Activated CD8-positive, alpha-beta memory T cell treated with anti-CD3 and anti-CD28 coated beads, Interleukin-2, amount 10 ng/mL, durations not matched to agents 7 days and 5 days (primary cell): ENCODE measurements at regions not wholly inside any gene's neighbourhood (a gene's known extent, or its start where the extent isn't known, plus 50 kb on each side); places are given as distances from the start of the nearest gene placed in this dataset.
"Not testable (repeated sequence)": the region's sequence is repeated elsewhere in the genome, so short reads cannot be mapped to it uniquely, and the experiment has no call there.

Source experiments
- ATAC-seq: fragments of 150-1000 bp; cut with Tn5 transposase; one replicate; pipeline ENCODE4 v1.10.0; 2021; ENCODE audit warnings: moderate library complexity
- CTCF ChIA-PET: fragments of 350-600 bp; sonication (Branson Sonifier 250); formaldehyde crosslinking; loops from one replicate; lab custom pipeline; 2021; ENCODE audit warnings: antibody characterized with exemption; lab: Charles Lee
- DNase-seq: peaks from one replicate; pipeline ENCODE4 v3.0.0-alpha.2; 2020
- H3K27ac Mint-ChIP-seq: one replicate; pipeline ENCODE4 v1.8.0; 2021; ENCODE audit warnings: mild to moderate bottlenecking, mixed read lengths
- H3K27me3 Mint-ChIP-seq: one replicate; pipeline ENCODE4 v1.8.0; 2021; ENCODE audit warnings: mixed read lengths
- H3K36me3 Mint-ChIP-seq: one replicate; pipeline ENCODE4 v1.8.0; 2021; ENCODE audit warnings: mild to moderate bottlenecking, mixed read lengths
- H3K4me1 Mint-ChIP-seq: one replicate; pipeline ENCODE4 v1.8.0; 2021; ENCODE audit warnings: mixed read lengths
- H3K4me3 Mint-ChIP-seq: one replicate; pipeline ENCODE4 v1.8.0; 2021; ENCODE audit warnings: mild to moderate bottlenecking, moderate library complexity, mixed read lengths
- H3K9me3 Mint-ChIP-seq: one replicate; pipeline ENCODE4 v1.8.0; 2022; ENCODE audit warnings: low read depth, mixed read lengths

DNA sequence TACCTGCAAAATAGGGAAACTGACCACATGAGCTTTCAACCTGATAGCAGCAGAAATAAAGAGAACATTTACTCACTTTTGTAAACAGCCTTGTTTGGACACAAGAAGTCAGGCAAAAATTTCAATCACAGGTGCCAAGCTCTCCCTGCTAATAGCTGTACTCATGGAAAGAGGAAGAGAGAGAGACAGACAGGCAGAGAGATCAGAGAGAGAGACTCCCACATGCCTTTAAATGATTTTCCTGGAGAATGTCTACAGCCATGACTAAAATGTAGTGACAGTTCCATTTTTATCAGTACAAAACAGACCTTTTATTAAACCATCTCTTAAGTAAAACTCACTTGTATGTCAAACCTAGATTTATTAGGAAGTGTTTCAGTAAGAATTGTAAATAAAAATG, 752.9 kb downstream of the TRAM1L1 start:
- Mint-ChIP-seq H3K27me3 (no peaks in the 10 kb centered on the region), H3K9me3 (peaks cover 3% of the 10 kb centered on the region), H3K4me3 (no peak overlapping the region), H3K27ac (no peak overlapping the region), H3K4me1 (no peaks in the 10 kb centered on the region), H3K36me3 (no peaks in the 10 kb centered on the region)
- CTCF ChIA-PET: no interaction called here
- DNase-seq (no peak), ATAC-seq (no peak)

GRCh38 chr4:116328261-116328860, 757.0 kb downstream of the TRAM1L1 start:
- no peak overlapping the region for H3K4me3 Mint-ChIP-seq
- CTCF ChIA-PET: no interaction called here
- no peaks in the 10 kb centered on the region for H3K4me1 Mint-ChIP-seq
- DNase-seq: no peak
- H3K36me3 Mint-ChIP-seq: no peaks in the 10 kb centered on the region
- H3K9me3 Mint-ChIP-seq: no peaks in the 10 kb centered on the region
- ATAC-seq: no peak
- no peaks in the 10 kb centered on the region for H3K27me3 Mint-ChIP-seq
- H3K27ac Mint-ChIP-seq: no peak overlapping the region

GRCh38 chr4:116323606-116324005, 761.8 kb downstream of the TRAM1L1 start:
- no peak for ATAC-seq
- Mint-ChIP-seq H3K4me3 (no peak overlapping the region), H3K27me3 (no peaks in the 10 kb centered on the region), H3K4me1 (no peaks in the 10 kb centered on the region), H3K27ac (no peak overlapping the region), H3K9me3 (no peaks in the 10 kb centered on the region), H3K36me3 (no peaks in the 10 kb centered on the region)
- CTCF ChIA-PET: no interaction called here
- no peak for DNase-seq

DNA sequence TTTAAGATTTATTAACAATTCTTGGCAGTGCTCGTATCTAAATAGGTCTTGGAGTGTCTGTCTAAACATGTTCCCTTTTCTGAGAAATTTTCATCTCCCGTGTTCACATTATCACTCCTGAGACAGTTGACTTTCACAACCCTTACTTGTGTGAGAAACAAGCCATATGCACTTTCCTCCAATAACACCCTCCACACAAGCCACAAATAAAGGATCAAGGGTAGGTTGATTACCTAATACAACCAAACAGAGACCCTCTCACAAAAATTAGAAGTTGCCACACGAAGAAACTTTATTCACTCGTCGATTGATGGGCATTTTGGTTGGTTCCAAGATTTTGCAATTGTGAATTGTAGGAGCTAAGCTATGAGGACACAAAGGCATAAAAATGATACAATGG, 763.9 kb downstream of the TRAM1L1 start:
- Mint-ChIP-seq H3K4me3 (no peak overlapping the region), H3K36me3 (no peaks in the 10 kb centered on the region), H3K9me3 (no peaks in the 10 kb centered on the region), H3K27ac (no peak overlapping the region), H3K27me3 (no peaks in the 10 kb centered on the region), H3K4me1 (no peaks in the 10 kb centered on the region)
- ATAC-seq (no peak), DNase-seq (no peak)
- CTCF ChIA-PET: no interaction called here

- DNase-seq (no peak), ATAC-seq (no peak)
- no peaks in the 10 kb centered on the region for H3K4me1 Mint-ChIP-seq
- no peaks in the 10 kb centered on the region for H3K27me3 Mint-ChIP-seq
- H3K36me3 Mint-ChIP-seq: no peaks in the 10 kb centered on the region
- no peaks in the 10 kb centered on the region for H3K9me3 Mint-ChIP-seq
- CTCF ChIA-PET: no interaction called here
- no peak overlapping the region for H3K27ac Mint-ChIP-seq
- H3K4me3 Mint-ChIP-seq: no peak overlapping the region
Observed at GRCh38 chr4:116320859-116321258, 764.5 kb downstream of the TRAM1L1 start.

DNA sequence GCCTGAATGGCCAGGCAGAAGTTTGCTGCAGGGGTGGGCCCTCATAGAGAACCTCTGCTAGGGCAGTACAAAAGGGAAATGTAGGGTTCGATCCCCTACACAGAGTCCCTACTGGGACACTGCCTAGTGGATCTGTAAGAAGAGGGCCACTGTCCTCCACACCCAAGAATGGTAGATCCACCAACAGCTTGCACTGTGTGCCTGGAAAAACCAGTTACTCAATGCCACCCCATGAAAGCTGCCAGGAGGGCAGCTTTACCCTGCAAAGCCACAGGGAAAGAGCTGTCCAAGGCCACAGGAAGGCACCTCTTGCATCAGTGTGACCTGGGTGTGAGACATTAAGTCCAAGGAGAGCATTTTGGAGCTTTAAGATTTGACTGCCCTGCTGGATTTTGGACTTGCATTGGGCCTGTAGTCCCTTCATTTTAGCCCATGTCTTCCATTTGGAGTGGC, 781.6 kb downstream of the TRAM1L1 start:
- ATAC-seq (no peak), DNase-seq (no peak)
- Mint-ChIP-seq H3K27ac (no peak overlapping the region), H3K4me3 (no peak overlapping the region), H3K4me1 (no peaks in the 10 kb centered on the region), H3K27me3 (no peaks in the 10 kb centered on the region), H3K36me3 (no peaks in the 10 kb centered on the region), H3K9me3 (peaks cover 4% of the 10 kb centered on the region)
- CTCF ChIA-PET: no interaction called here

DNA sequence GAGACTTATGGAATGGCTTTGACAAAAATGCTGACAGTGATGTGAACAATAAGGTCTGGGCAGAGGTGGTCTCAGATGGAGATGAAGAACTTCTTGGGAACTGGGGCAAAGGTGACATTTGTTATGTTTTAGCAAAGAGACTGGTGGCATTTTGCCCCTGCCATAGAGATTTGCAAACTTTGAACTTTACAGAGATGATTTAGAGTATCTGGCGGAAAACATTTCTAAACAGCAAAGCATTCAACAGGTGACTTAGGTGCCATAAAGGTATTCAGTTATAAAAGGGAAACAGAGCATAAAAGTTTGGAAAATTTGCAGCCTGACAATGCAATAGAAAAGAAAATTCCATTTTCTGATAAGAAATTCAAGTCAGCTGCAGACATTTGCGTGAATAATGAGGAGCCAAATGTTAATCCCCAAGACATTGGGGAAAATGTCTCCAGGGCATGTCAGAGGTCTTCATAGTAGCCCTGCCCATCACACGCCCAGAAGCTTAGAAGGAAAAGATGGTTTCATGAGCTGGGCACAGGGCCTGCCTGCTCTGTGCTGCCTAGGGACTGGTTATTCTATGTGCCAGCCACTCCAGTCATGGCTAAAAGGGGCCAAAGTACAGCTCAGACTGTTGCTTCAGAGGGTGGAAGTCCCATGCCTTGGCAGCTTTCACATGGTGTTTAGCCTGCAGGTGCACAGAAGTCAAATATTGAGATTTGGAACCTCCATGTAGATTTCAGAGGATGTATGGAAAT, 782.2 kb downstream of the TRAM1L1 start:
- CTCF ChIA-PET: no interaction called here
- H3K36me3 Mint-ChIP-seq: no peaks in the 10 kb centered on the region
- no peak overlapping the region for H3K4me3 Mint-ChIP-seq
- H3K27me3 Mint-ChIP-seq: no peaks in the 10 kb centered on the region
- ATAC-seq (no peak), DNase-seq (no peak)
- H3K9me3 Mint-ChIP-seq: peaks cover 4% of the 10 kb centered on the region
- H3K4me1 Mint-ChIP-seq: no peaks in the 10 kb centered on the region
- H3K27ac Mint-ChIP-seq: no peak overlapping the region

DNA sequence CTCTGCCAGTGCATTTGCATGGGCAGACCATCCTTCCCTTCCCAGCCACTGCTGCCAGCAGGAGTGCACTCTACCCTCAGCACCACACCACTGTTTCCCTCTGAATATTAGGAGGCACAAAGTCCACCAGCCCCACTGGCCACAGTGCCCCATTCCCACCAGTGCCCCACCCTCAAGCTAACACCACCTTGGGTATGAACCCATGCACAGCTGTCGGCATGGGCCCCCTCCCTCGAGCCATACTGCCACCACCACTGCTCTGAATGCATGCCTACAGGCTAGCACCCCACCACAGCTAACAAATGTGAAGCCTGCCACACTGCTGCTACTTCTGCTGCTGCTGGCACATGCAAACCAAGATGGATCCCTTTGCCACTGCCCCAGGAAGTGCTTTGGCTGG, 810.4 kb downstream of the TRAM1L1 start:
- H3K4me1 Mint-ChIP-seq: no peaks in the 10 kb centered on the region
- H3K36me3 Mint-ChIP-seq: no peaks in the 10 kb centered on the region
- no peak overlapping the region for H3K27ac Mint-ChIP-seq
- no peak for DNase-seq
- no peak overlapping the region for H3K4me3 Mint-ChIP-seq
- no peaks in the 10 kb centered on the region for H3K9me3 Mint-ChIP-seq
- no peaks in the 10 kb centered on the region for H3K27me3 Mint-ChIP-seq
- ATAC-seq: no peak
- CTCF ChIA-PET: no interaction called here

GRCh38 chr4:116272336-116272735, 813.0 kb downstream of the TRAM1L1 start:
- no peak for DNase-seq
- no peak for ATAC-seq
- Mint-ChIP-seq H3K4me1 (no peaks in the 10 kb centered on the region), H3K27me3 (no peaks in the 10 kb centered on the region), H3K36me3 (no peaks in the 10 kb centered on the region), H3K27ac (no peak overlapping the region), H3K9me3 (no peaks in the 10 kb centered on the region), H3K4me3 (no peak overlapping the region)
- CTCF ChIA-PET: no interaction called here

- CTCF ChIA-PET, ATAC-seq, H3K4me1 Mint-ChIP-seq, H3K4me3 Mint-ChIP-seq, H3K27me3 Mint-ChIP-seq, DNase-seq, H3K27ac Mint-ChIP-seq, H3K36me3 Mint-ChIP-seq: not testable (repeated sequence)
- H3K9me3 Mint-ChIP-seq: peaks cover 13% of the 10 kb centered on the region
Observed at GRCh38 chr4:116260931-116261330, 824.4 kb downstream of the TRAM1L1 start.

DNA sequence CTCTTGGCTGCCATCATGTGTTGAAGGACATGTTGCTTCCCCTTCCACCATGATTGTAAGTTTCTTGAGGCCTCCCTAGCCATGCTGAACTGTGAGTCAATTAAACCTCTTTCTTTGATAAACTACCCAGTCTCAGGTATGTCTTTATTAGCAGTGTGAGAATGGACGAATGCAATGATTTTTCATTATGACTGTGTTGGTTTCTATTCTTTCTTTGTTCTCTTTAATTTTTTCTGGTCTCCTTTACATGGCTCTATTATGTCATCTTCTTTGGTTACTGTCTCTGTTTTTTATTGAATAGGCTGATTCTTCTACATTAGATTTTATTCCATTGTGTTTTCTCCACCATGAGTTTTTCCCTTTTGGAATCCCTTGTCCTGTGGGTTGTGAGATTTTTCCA, 840.6 kb downstream of the TRAM1L1 start:
- H3K4me3 Mint-ChIP-seq: no peak overlapping the region
- H3K9me3 Mint-ChIP-seq: no peaks in the 10 kb centered on the region
- H3K36me3 Mint-ChIP-seq: no peaks in the 10 kb centered on the region
- ATAC-seq (no peak), DNase-seq (no peak)
- no peak overlapping the region for H3K27ac Mint-ChIP-seq
- CTCF ChIA-PET: no interaction called here
- no peaks in the 10 kb centered on the region for H3K27me3 Mint-ChIP-seq
- H3K4me1 Mint-ChIP-seq: no peaks in the 10 kb centered on the region

DNA sequence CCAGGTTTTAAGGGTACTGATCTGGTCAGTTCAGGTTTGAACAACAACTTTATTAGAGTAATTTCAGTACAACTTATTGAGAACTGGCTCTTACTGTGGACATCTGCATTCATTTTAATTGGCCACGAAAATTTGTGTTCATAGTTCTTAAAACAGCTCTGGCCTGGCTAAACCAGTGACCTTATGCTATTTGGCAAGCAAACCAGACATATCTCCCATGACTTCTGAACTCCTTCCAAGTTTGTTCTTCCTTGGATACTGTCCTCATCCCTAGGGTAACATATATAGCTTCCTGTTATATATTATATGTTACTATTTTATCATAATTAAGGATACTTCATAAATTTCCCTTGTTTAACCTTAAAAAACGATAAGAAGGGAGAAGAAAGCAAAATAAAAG, 841.9 kb downstream of the TRAM1L1 start:
- ATAC-seq: no peak
- H3K4me1 Mint-ChIP-seq: no peaks in the 10 kb centered on the region
- no peak for DNase-seq
- no peaks in the 10 kb centered on the region for H3K27me3 Mint-ChIP-seq
- no peak overlapping the region for H3K4me3 Mint-ChIP-seq
- CTCF ChIA-PET: no interaction called here
- no peaks in the 10 kb centered on the region for H3K36me3 Mint-ChIP-seq
- no peak overlapping the region for H3K27ac Mint-ChIP-seq
- no peaks in the 10 kb centered on the region for H3K9me3 Mint-ChIP-seq

- DNase-seq (no peak), ATAC-seq (no peak)
- Mint-ChIP-seq H3K4me1 (no peaks in the 10 kb centered on the region), H3K4me3 (no peak overlapping the region), H3K36me3 (no peaks in the 10 kb centered on the region), H3K27me3 (no peaks in the 10 kb centered on the region), H3K9me3 (peaks cover 3% of the 10 kb centered on the region), H3K27ac (no peak overlapping the region)
- CTCF ChIA-PET: no interaction called here
Observed at GRCh38 chr4:116233971-116234370, 851.4 kb downstream of the TRAM1L1 start.

DNA sequence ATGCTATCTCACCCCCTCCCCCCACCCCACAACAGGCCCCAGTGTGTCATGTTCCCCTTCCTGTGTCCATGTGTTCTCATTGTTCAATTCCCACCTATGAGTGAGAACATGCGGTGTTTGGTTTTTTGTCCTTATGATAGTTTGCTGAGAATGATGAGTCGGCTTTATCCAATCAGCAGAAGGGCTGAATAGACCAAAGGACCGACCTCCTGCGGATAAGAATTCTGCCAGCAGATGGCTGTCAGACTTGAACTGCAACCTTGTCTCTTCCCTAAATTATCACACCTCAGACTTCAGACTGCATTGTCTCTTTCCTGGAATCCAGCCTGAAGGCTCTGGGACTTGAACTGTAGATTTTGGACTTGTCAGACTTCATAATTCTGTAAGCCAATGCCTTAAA, 853.4 kb downstream of the TRAM1L1 start:
- CTCF ChIA-PET, DNase-seq, H3K27ac Mint-ChIP-seq, H3K27me3 Mint-ChIP-seq, H3K9me3 Mint-ChIP-seq, H3K4me3 Mint-ChIP-seq, ATAC-seq, H3K4me1 Mint-ChIP-seq, H3K36me3 Mint-ChIP-seq: not testable (repeated sequence)
